ENCODE measurements at regions not wholly inside any gene's neighbourhood (a gene's known extent, or its start where the extent isn't known, plus 50 kb on each side); places are given as distances from the start of the nearest gene placed in this dataset.

GRCh38 chr12:91804533-91804932, 341.1 kb downstream of the BTG1 start:
- no peak for TF ChIP-seq CTCF (conservative IDR thresholded peaks at IDR 0.05)
- TF ChIP-seq ZFX (IDR thresholded peaks at IDR 0.05), result no peak
